SU-DHL-6 (cell line): ENCODE measurements at regions not wholly inside any gene's neighbourhood (a gene's known extent, or its start where the extent isn't known, plus 50 kb on each side); places are given as distances from the start of the nearest gene placed in this dataset.

Experiments used
- EZH2phosphoT487 ChIP-seq: fragments of 200-600 bp; sonication (generic), shearing (Covaris generic); conservative IDR thresholded peaks from 2 replicates; pipeline ENCODE4 v1.6.1; 2018; ENCODE audit warnings: mild to moderate bottlenecking, antibody characterized with exemption, low read length, moderate library complexity, mixed read lengths
- TF ChIP-seq, protein P1 (sequence below): fragments of 200-600 bp; sonication (generic); IDR thresholded peaks from one replicate; pipeline ENCODE4 v1.5.1; 2017; ENCODE audit warnings: antibody characterized with exemption, mild to moderate bottlenecking, low read length, moderate library complexity; ENCODE audit not compliant: insufficient read depth, poor library complexity, severe bottlenecking

DNA sequence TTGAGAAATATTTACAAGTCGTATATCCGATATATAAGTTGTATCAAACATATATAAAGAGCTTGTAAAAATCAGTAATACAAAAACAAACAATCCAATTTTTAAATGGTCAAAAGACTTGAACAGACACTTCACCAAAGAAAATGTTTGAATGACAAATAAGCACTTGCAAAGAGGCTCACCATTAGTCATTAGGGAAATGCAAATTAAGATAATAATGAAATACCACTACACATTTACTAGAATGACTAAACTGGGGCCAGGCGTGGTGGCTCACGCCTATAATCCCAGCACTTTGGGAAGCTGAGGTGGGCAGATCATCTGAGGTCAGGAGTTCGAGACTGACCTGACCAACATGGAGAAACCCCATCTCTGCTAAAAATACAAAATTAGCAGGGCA is 134.6 kb upstream of the HAND1 start:
- TF ChIP-seq, protein P1, sequence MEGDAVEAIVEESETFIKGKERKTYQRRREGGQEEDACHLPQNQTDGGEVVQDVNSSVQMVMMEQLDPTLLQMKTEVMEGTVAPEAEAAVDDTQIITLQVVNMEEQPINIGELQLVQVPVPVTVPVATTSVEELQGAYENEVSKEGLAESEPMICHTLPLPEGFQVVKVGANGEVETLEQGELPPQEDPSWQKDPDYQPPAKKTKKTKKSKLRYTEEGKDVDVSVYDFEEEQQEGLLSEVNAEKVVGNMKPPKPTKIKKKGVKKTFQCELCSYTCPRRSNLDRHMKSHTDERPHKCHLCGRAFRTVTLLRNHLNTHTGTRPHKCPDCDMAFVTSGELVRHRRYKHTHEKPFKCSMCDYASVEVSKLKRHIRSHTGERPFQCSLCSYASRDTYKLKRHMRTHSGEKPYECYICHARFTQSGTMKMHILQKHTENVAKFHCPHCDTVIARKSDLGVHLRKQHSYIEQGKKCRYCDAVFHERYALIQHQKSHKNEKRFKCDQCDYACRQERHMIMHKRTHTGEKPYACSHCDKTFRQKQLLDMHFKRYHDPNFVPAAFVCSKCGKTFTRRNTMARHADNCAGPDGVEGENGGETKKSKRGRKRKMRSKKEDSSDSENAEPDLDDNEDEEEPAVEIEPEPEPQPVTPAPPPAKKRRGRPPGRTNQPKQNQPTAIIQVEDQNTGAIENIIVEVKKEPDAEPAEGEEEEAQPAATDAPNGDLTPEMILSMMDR = no peak
- TF ChIP-seq EZH2phosphoT487 = no peak
